ENCODE measurements at regions not wholly inside any gene's neighbourhood (a gene's known extent, or its start where the extent isn't known, plus 50 kb on each side); places are given as distances from the start of the nearest gene placed in this dataset.
"Not testable (repeated sequence)": the region's sequence is repeated elsewhere in the genome, so short reads cannot be mapped to it uniquely, and the experiment has no call there.

- DNase-seq = no peak
These were observed 68.0 kb downstream of the UNCX start for GRCh38 chr7:1300636-1301035.

GRCh38 chr7:1301054-1301881 is 68.6 kb downstream of the UNCX start:
- DNase-seq = no peak

- DNase-seq = no peak
These were observed 69.2 kb downstream of the UNCX start for GRCh38 chr7:1301882-1302251.

GRCh38 chr7:1302936-1303335 is 70.3 kb downstream of the UNCX start:
- no peak for DNase-seq

- not testable (repeated sequence) for DNase-seq
These were observed 71.3 kb downstream of the UNCX start for GRCh38 chr7:1304011-1304410.

- no peak for DNase-seq
These were observed 73.2 kb downstream of the UNCX start for GRCh38 chr7:1305873-1306272.

GRCh38 chr7:1307828-1308227 is 75.2 kb downstream of the UNCX start:
- no peak for DNase-seq

- no peak for DNase-seq
These were observed 76.6 kb downstream of the UNCX start for GRCh38 chr7:1309290-1309689.

- DNase-seq = no peak
These were observed 77.3 kb downstream of the UNCX start for GRCh38 chr7:1309996-1310395.

GRCh38 chr7:1310936-1311335 is 78.3 kb downstream of the UNCX start:
- no peak for DNase-seq

- no peak for DNase-seq
These were observed 78.9 kb downstream of the UNCX start for GRCh38 chr7:1311406-1312135.

- no peak for DNase-seq
These were observed 79.7 kb downstream of the UNCX start for GRCh38 chr7:1312136-1313070.

- no peak for DNase-seq
These were observed 80.9 kb downstream of the UNCX start for GRCh38 chr7:1313613-1314012.

GRCh38 chr7:1314021-1314907 is 81.6 kb downstream of the UNCX start:
- no peak for DNase-seq

GRCh38 chr7:1314908-1315450 is 82.3 kb downstream of the UNCX start:
- no peak for DNase-seq

GRCh38 chr7:1316086-1316485 is 83.4 kb downstream of the UNCX start:
- no peak for DNase-seq

GRCh38 chr7:1317646-1318045 is 85.0 kb downstream of the UNCX start:
- no peak for DNase-seq

- no peak for DNase-seq
These were observed 85.4 kb downstream of the UNCX start for GRCh38 chr7:1318051-1318450.

GRCh38 chr7:1318661-1319060 is 86.0 kb downstream of the UNCX start:
- no peak for DNase-seq

GRCh38 chr7:1320616-1321240 is 88.1 kb downstream of the UNCX start:
- no peak for DNase-seq
